ENCODE measurements at regions not wholly inside any gene's neighbourhood (a gene's known extent, or its start where the extent isn't known, plus 50 kb on each side); places are given as distances from the start of the nearest gene placed in this dataset.
"Not testable (repeated sequence)": the region's sequence is repeated elsewhere in the genome, so short reads cannot be mapped to it uniquely, and the experiment has no call there.

GRCh38 chr11:95432714-95433503 lies 201.9 kb upstream of the SESN3 start:
- Mint-ChIP-seq H3K36me3 (ENCODE audit: insufficient read depth in 2 of 2) (no peaks in the 10 kb centered on the region), H3K27ac (no peak overlapping the region), H3K9me3 (no peaks in the 10 kb centered on the region), H3K27me3 (ENCODE audit: low read depth) (peaks cover 6% of the 10 kb centered on the region), H3K4me1 (ENCODE audit: low read depth) (peaks cover 5% of the 10 kb centered on the region), H3K4me3 (no peak overlapping the region)
- ATAC-seq (replicated peaks in 1 of 2) (no peak), DNase-seq (no peak)

- no peak overlapping the region for H3K27ac Mint-ChIP-seq
- ATAC-seq (replicated peaks in 1 of 2) (no peak), DNase-seq (no peak)
- peaks cover 2% of the 10 kb centered on the region for H3K4me1 Mint-ChIP-seq (ENCODE audit: low read depth)
- H3K27me3 Mint-ChIP-seq (ENCODE audit: low read depth), result peaks cover 6% of the 10 kb centered on the region
- no peaks in the 10 kb centered on the region for H3K36me3 Mint-ChIP-seq (ENCODE audit: insufficient read depth in 2 of 2)
- no peak overlapping the region for H3K4me3 Mint-ChIP-seq
- no peaks in the 10 kb centered on the region for H3K9me3 Mint-ChIP-seq
Observed at GRCh38 chr11:95429376-95429907, 198.4 kb upstream of the SESN3 start.

GRCh38 chr11:95426823-95427462 lies 195.9 kb upstream of the SESN3 start:
- Mint-ChIP-seq H3K4me3 (no peak overlapping the region), H3K9me3 (no peaks in the 10 kb centered on the region), H3K4me1 (ENCODE audit: low read depth) (no peaks in the 10 kb centered on the region), H3K27me3 (ENCODE audit: low read depth) (no peaks in the 10 kb centered on the region), H3K27ac (no peak overlapping the region), H3K36me3 (ENCODE audit: insufficient read depth in 2 of 2) (no peaks in the 10 kb centered on the region)
- ATAC-seq (replicated peaks in 1 of 2) (no peak), DNase-seq (no peak)

GRCh38 chr11:95419915-95420314 lies 188.9 kb upstream of the SESN3 start:
- Mint-ChIP-seq H3K9me3 (peaks cover 0 to 1% of the 10 kb centered on the region in 2 donors), H3K36me3 (ENCODE audit: insufficient read depth in 2 of 2) (no peaks in the 10 kb centered on the region), H3K4me3 (no peak overlapping the region), H3K27me3 (ENCODE audit: low read depth) (no peaks in the 10 kb centered on the region), H3K4me1 (ENCODE audit: low read depth) (no peaks in the 10 kb centered on the region), H3K27ac (no peak overlapping the region)
- DNase-seq, result no peak
- ATAC-seq (replicated peaks in 1 of 2), result no peak

- Mint-ChIP-seq H3K27ac (no peak overlapping the region), H3K27me3 (ENCODE audit: low read depth) (no peaks in the 10 kb centered on the region), H3K36me3 (ENCODE audit: insufficient read depth in 2 of 2) (no peaks in the 10 kb centered on the region), H3K9me3 (peaks cover 1 to 2% of the 10 kb centered on the region in 2 donors), H3K4me3 (no peak overlapping the region), H3K4me1 (ENCODE audit: low read depth) (no peaks in the 10 kb centered on the region)
- no peak for DNase-seq
- no peak for ATAC-seq (replicated peaks in 1 of 2)
Observed at GRCh38 chr11:95418916-95419315, 187.9 kb upstream of the SESN3 start.

GRCh38 chr11:95417832-95418231 lies 186.8 kb upstream of the SESN3 start:
- H3K4me3 Mint-ChIP-seq, result no peak overlapping the region
- no peak overlapping the region for H3K27ac Mint-ChIP-seq
- no peaks in the 10 kb centered on the region for H3K36me3 Mint-ChIP-seq (ENCODE audit: insufficient read depth in 2 of 2)
- DNase-seq (no peak), ATAC-seq (replicated peaks in 1 of 2) (no peak)
- peaks cover 1 to 2% of the 10 kb centered on the region in 2 donors for H3K9me3 Mint-ChIP-seq
- H3K4me1 Mint-ChIP-seq (ENCODE audit: low read depth), result no peaks in the 10 kb centered on the region
- H3K27me3 Mint-ChIP-seq (ENCODE audit: low read depth), result no peaks in the 10 kb centered on the region

- Mint-ChIP-seq H3K27me3 (ENCODE audit: low read depth) (no peaks in the 10 kb centered on the region), H3K9me3 (peaks cover 1 to 3% of the 10 kb centered on the region in 2 donors), H3K4me3 (no peak overlapping the region), H3K36me3 (ENCODE audit: insufficient read depth in 2 of 2) (no peaks in the 10 kb centered on the region), H3K27ac (no peak overlapping the region), H3K4me1 (ENCODE audit: low read depth) (no peaks in the 10 kb centered on the region)
- no peak for DNase-seq
- no peak for ATAC-seq (replicated peaks in 1 of 2)
Observed at GRCh38 chr11:95415837-95416304, 184.9 kb upstream of the SESN3 start.

GRCh38 chr11:95414217-95414616 lies 183.2 kb upstream of the SESN3 start:
- H3K27ac Mint-ChIP-seq, result peak overlapping the region; percentile 3
- peaks cover 0 to 3% of the 10 kb centered on the region in 2 donors for H3K9me3 Mint-ChIP-seq
- H3K36me3 Mint-ChIP-seq (ENCODE audit: insufficient read depth in 2 of 2), result no peaks in the 10 kb centered on the region
- no peak for DNase-seq
- no peak for ATAC-seq (replicated peaks in 1 of 2)
- no peak overlapping the region for H3K4me3 Mint-ChIP-seq
- no peaks in the 10 kb centered on the region for H3K27me3 Mint-ChIP-seq (ENCODE audit: low read depth)
- H3K4me1 Mint-ChIP-seq (ENCODE audit: low read depth), result no peaks in the 10 kb centered on the region

GRCh38 chr11:95413761-95414160 lies 182.8 kb upstream of the SESN3 start:
- no peak overlapping the region for H3K4me3 Mint-ChIP-seq
- H3K9me3 Mint-ChIP-seq, result peaks cover 0 to 5% of the 10 kb centered on the region in 2 donors
- DNase-seq (no peak), ATAC-seq (replicated peaks in 1 of 2) (no peak)
- no peaks in the 10 kb centered on the region for H3K36me3 Mint-ChIP-seq (ENCODE audit: insufficient read depth in 2 of 2)
- H3K4me1 Mint-ChIP-seq (ENCODE audit: low read depth), result no peaks in the 10 kb centered on the region
- no peak overlapping the region for H3K27ac Mint-ChIP-seq
- H3K27me3 Mint-ChIP-seq (ENCODE audit: low read depth), result no peaks in the 10 kb centered on the region

GRCh38 chr11:95413021-95413420 lies 182.0 kb upstream of the SESN3 start:
- no peak overlapping the region for H3K4me3 Mint-ChIP-seq
- ATAC-seq (replicated peaks in 1 of 2) (no peak), DNase-seq (no peak)
- H3K9me3 Mint-ChIP-seq, result peaks cover 0 to 5% of the 10 kb centered on the region in 2 donors
- H3K4me1 Mint-ChIP-seq (ENCODE audit: low read depth), result no peaks in the 10 kb centered on the region
- no peaks in the 10 kb centered on the region for H3K27me3 Mint-ChIP-seq (ENCODE audit: low read depth)
- no peak overlapping the region for H3K27ac Mint-ChIP-seq
- H3K36me3 Mint-ChIP-seq (ENCODE audit: insufficient read depth in 2 of 2), result no peaks in the 10 kb centered on the region

GRCh38 chr11:95412074-95412473 lies 181.1 kb upstream of the SESN3 start:
- Mint-ChIP-seq H3K36me3 (ENCODE audit: insufficient read depth in 2 of 2) (no peaks in the 10 kb centered on the region), H3K4me3 (no peak overlapping the region), H3K27ac (no peak overlapping the region), H3K4me1 (ENCODE audit: low read depth) (no peaks in the 10 kb centered on the region), H3K27me3 (ENCODE audit: low read depth) (no peaks in the 10 kb centered on the region), H3K9me3 (peaks cover 0 to 5% of the 10 kb centered on the region in 2 donors)
- no peak for ATAC-seq (replicated peaks in 1 of 2)
- no peak for DNase-seq

GRCh38 chr11:95410707-95411106 lies 179.7 kb upstream of the SESN3 start:
- H3K27ac Mint-ChIP-seq; H3K36me3 Mint-ChIP-seq (ENCODE audit: insufficient read depth in 2 of 2); ATAC-seq (replicated peaks in 1 of 2); H3K4me1 Mint-ChIP-seq (ENCODE audit: low read depth); H3K27me3 Mint-ChIP-seq (ENCODE audit: low read depth); H3K4me3 Mint-ChIP-seq; H3K9me3 Mint-ChIP-seq; DNase-seq: not testable (repeated sequence)

GRCh38 chr11:95406271-95406670 lies 175.3 kb upstream of the SESN3 start:
- H3K36me3 Mint-ChIP-seq (ENCODE audit: insufficient read depth in 2 of 2), result peaks cover 0 to 1% of the 10 kb centered on the region in 2 donors
- H3K4me3 Mint-ChIP-seq, result no peak overlapping the region
- DNase-seq (no peak), ATAC-seq (replicated peaks in 1 of 2) (no peak)
- H3K9me3 Mint-ChIP-seq, result peaks cover 2 to 4% of the 10 kb centered on the region in 2 donors
- H3K27me3 Mint-ChIP-seq (ENCODE audit: low read depth), result no peaks in the 10 kb centered on the region
- H3K27ac Mint-ChIP-seq, result no peak overlapping the region
- no peaks in the 10 kb centered on the region for H3K4me1 Mint-ChIP-seq (ENCODE audit: low read depth)
